ENCODE measurements at regions not wholly inside any gene's neighbourhood (a gene's known extent, or its start where the extent isn't known, plus 50 kb on each side); places are given as distances from the start of the nearest gene placed in this dataset.

DNA sequence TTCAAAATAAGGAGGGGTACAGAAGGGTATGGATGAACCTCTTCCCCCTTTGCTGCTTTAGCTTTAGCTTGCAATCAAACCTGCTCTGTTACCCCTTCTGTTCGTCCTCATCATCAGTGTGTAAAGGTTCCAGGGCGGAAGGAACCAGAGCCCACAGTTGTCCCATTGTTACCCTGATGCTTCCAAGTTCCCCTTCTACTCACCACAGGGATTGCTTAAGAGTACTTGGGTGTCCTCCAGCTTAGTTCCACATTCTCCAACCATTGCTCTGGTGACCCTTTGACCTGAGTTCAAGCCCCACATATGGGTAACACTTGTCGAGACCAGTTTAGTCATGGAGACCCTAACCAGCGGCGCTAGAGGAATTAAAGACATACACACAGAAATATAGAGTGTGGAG is 1080.1 kb upstream of the ALCAM start:
- Histone ChIP-seq H3K9me3 (ENCODE audit: low read length) (no peaks in the 10 kb centered on the region), H4K20me1 (ENCODE audit: insufficient read depth) (no peaks in the 10 kb centered on the region), H3K36me3 (ENCODE audit: insufficient read depth, low read length) (no peaks in the 10 kb centered on the region), H3K4me2 (ENCODE audit: low read length) (no peak overlapping the region), H3K4me3 (ENCODE audit: low read length) (no peak overlapping the region), H3F3A (ENCODE audit: insufficient read depth, low read length, poor library complexity, severe bottlenecking) (no peaks in the 10 kb centered on the region), H3K9ac (ENCODE audit: low read length) (no peak overlapping the region), H3K79me2 (replicated peaks; ENCODE audit: insufficient read depth, low read length) (no peaks in the 10 kb centered on the region), H2AFZ (ENCODE audit: low read depth, low read length) (no peak overlapping the region), H3K9me2 (ENCODE audit: insufficient read depth, low read length) (no peaks in the 10 kb centered on the region), H3K27me3 (ENCODE audit: insufficient read depth, low read depth, low read length) (no peaks in the 10 kb centered on the region), H3K27ac (ENCODE audit: low read length) (no peak overlapping the region)
- TF ChIP-seq MXI1 (conservative IDR thresholded peaks at IDR 0.05; ENCODE audit: poor library complexity, severe bottlenecking): no peak
- no peak for TF ChIP-seq POLR2AphosphoS5 (IDR thresholded peaks at IDR 0.05)
- TF ChIP-seq, protein P1, sequence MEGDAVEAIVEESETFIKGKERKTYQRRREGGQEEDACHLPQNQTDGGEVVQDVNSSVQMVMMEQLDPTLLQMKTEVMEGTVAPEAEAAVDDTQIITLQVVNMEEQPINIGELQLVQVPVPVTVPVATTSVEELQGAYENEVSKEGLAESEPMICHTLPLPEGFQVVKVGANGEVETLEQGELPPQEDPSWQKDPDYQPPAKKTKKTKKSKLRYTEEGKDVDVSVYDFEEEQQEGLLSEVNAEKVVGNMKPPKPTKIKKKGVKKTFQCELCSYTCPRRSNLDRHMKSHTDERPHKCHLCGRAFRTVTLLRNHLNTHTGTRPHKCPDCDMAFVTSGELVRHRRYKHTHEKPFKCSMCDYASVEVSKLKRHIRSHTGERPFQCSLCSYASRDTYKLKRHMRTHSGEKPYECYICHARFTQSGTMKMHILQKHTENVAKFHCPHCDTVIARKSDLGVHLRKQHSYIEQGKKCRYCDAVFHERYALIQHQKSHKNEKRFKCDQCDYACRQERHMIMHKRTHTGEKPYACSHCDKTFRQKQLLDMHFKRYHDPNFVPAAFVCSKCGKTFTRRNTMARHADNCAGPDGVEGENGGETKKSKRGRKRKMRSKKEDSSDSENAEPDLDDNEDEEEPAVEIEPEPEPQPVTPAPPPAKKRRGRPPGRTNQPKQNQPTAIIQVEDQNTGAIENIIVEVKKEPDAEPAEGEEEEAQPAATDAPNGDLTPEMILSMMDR (IDR thresholded peaks at IDR 0.05; ENCODE audit: poor library complexity, severe bottlenecking): no peak
- TF ChIP-seq SMC3 (conservative IDR thresholded peaks at IDR 0.05; ENCODE audit: poor library complexity): no peak
- TF ChIP-seq RAD21 (conservative IDR thresholded peaks at IDR 0.05): no peak
- TF ChIP-seq, protein P2, sequence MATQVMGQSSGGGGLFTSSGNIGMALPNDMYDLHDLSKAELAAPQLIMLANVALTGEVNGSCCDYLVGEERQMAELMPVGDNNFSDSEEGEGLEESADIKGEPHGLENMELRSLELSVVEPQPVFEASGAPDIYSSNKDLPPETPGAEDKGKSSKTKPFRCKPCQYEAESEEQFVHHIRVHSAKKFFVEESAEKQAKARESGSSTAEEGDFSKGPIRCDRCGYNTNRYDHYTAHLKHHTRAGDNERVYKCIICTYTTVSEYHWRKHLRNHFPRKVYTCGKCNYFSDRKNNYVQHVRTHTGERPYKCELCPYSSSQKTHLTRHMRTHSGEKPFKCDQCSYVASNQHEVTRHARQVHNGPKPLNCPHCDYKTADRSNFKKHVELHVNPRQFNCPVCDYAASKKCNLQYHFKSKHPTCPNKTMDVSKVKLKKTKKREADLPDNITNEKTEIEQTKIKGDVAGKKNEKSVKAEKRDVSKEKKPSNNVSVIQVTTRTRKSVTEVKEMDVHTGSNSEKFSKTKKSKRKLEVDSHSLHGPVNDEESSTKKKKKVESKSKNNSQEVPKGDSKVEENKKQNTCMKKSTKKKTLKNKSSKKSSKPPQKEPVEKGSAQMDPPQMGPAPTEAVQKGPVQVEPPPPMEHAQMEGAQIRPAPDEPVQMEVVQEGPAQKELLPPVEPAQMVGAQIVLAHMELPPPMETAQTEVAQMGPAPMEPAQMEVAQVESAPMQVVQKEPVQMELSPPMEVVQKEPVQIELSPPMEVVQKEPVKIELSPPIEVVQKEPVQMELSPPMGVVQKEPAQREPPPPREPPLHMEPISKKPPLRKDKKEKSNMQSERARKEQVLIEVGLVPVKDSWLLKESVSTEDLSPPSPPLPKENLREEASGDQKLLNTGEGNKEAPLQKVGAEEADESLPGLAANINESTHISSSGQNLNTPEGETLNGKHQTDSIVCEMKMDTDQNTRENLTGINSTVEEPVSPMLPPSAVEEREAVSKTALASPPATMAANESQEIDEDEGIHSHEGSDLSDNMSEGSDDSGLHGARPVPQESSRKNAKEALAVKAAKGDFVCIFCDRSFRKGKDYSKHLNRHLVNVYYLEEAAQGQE (IDR thresholded peaks at IDR 0.05; ENCODE audit: borderline replicate concordance): no peak
- TF ChIP-seq TAF1 (IDR thresholded peaks at IDR 0.05; ENCODE audit: low read depth): no peak
- TF ChIP-seq EP300 (conservative IDR thresholded peaks at IDR 0.05; ENCODE audit: poor library complexity, severe bottlenecking): no peak
- no peak for TF ChIP-seq EZH2 (IDR thresholded peaks at IDR 0.05; ENCODE audit: borderline replicate concordance, insufficient read depth, low read length, poor library complexity, severe bottlenecking)

DNA sequence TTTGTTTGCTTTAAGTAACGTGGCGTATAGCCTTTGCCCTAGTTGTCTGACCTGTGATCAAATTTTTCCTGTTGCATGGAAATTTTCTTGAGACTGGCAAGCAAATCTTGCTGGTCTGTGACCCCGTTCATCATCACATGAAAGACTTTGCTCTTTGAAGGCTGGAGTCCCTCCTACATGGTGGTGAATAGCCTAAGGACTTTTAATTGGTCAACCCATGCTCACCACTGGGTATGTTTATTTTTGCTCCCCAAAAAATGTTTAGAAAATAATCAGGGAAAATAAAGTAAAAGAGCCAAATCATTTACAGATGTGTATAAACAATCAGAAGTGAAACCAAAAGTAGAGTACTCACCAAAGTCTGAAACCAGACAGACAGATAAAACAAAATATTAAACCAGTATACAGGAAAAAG is 1075.3 kb upstream of the ALCAM start:
- no peaks in the 10 kb centered on the region for H3K27me3 ChIP-seq (ENCODE audit: insufficient read depth, low read depth, low read length)
- no peaks in the 10 kb centered on the region for H4K20me1 ChIP-seq (ENCODE audit: insufficient read depth)
- H3K9me2 ChIP-seq (ENCODE audit: insufficient read depth, low read length): no peaks in the 10 kb centered on the region
- no peak overlapping the region for H2AFZ ChIP-seq (ENCODE audit: low read depth, low read length)
- H3K9me3 ChIP-seq (ENCODE audit: low read length): no peaks in the 10 kb centered on the region
- no peak overlapping the region for H3K27ac ChIP-seq (ENCODE audit: low read length)
- no peaks in the 10 kb centered on the region for H3F3A ChIP-seq (ENCODE audit: insufficient read depth, low read length, poor library complexity, severe bottlenecking)
- no peak overlapping the region for H3K9ac ChIP-seq (ENCODE audit: low read length)
- H3K36me3 ChIP-seq (ENCODE audit: insufficient read depth, low read length): no peaks in the 10 kb centered on the region
- no peaks in the 10 kb centered on the region for H3K79me2 ChIP-seq (replicated peaks; ENCODE audit: insufficient read depth, low read length)
- TF ChIP-seq EP300 (conservative IDR thresholded peaks at IDR 0.05; ENCODE audit: poor library complexity, severe bottlenecking) (no peak), SMC3 (conservative IDR thresholded peaks at IDR 0.05; ENCODE audit: poor library complexity) (no peak), POLR2AphosphoS5 (IDR thresholded peaks at IDR 0.05) (no peak), EZH2 (IDR thresholded peaks at IDR 0.05; ENCODE audit: borderline replicate concordance, insufficient read depth, low read length, poor library complexity, severe bottlenecking) (no peak), TAF1 (IDR thresholded peaks at IDR 0.05; ENCODE audit: low read depth) (no peak), RAD21 (conservative IDR thresholded peaks at IDR 0.05) (no peak), MXI1 (conservative IDR thresholded peaks at IDR 0.05; ENCODE audit: poor library complexity, severe bottlenecking) (no peak)
- TF ChIP-seq, protein P1 (IDR thresholded peaks at IDR 0.05; ENCODE audit: poor library complexity, severe bottlenecking): no peak
- TF ChIP-seq, protein P2 (IDR thresholded peaks at IDR 0.05; ENCODE audit: borderline replicate concordance): no peak
- no peak overlapping the region for H3K4me2 ChIP-seq (ENCODE audit: low read length)
- no peak overlapping the region for H3K4me3 ChIP-seq (ENCODE audit: low read length)
